ENCODE measurements at regions not wholly inside any gene's neighbourhood (a gene's known extent, or its start where the extent isn't known, plus 50 kb on each side); places are given as distances from the start of the nearest gene placed in this dataset.

DNA sequence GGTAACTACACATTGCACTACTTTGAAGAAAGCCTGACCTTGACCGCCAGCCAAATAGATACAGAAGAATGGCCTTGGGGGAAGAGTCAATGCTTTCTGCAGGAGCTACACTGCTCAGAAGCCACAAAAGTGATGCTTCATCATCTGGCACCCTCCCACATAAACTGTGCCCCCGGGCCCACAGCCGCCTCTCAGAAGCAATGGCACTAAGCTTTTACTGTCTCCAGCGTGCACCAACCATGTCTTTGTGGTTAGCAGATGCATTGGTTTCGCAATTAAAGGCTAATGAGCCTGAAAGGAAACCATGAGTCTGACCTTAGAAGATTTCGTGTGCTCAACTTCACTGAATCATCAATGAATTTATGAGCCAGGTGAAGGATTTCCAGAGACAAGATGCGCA is 209.4 kb upstream of the TRIB2 start:
- TF ChIP-seq, protein P1, sequence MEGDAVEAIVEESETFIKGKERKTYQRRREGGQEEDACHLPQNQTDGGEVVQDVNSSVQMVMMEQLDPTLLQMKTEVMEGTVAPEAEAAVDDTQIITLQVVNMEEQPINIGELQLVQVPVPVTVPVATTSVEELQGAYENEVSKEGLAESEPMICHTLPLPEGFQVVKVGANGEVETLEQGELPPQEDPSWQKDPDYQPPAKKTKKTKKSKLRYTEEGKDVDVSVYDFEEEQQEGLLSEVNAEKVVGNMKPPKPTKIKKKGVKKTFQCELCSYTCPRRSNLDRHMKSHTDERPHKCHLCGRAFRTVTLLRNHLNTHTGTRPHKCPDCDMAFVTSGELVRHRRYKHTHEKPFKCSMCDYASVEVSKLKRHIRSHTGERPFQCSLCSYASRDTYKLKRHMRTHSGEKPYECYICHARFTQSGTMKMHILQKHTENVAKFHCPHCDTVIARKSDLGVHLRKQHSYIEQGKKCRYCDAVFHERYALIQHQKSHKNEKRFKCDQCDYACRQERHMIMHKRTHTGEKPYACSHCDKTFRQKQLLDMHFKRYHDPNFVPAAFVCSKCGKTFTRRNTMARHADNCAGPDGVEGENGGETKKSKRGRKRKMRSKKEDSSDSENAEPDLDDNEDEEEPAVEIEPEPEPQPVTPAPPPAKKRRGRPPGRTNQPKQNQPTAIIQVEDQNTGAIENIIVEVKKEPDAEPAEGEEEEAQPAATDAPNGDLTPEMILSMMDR (IDR thresholded peaks at IDR 0.05), result no peak
- TF ChIP-seq BHLHE40 (IDR thresholded peaks at IDR 0.05; ENCODE audit: low read depth, low read length) (no peak), FOSL2 (IDR thresholded peaks at IDR 0.05) (no peak), FOSL2 (CRISPR knock-in tag; IDR thresholded peaks at IDR 0.05) (no peak), EP300 (IDR thresholded peaks at IDR 0.05) (no peak), POLR2A (IDR thresholded peaks at IDR 0.05; ENCODE audit: low read length) (no peak), MAZ (IDR thresholded peaks at IDR 0.05; ENCODE audit: borderline replicate concordance, low read depth, low read length) (no peak), SREBF2 (IDR thresholded peaks at IDR 0.05) (no peak), CHD2 (IDR thresholded peaks at IDR 0.05; ENCODE audit: low read length, partially characterized antibody) (no peak), RARB (CRISPR knock-in tag; IDR thresholded peaks at IDR 0.05) (no peak), POLR2AphosphoS2 (conservative IDR thresholded peaks at IDR 0.05; ENCODE audit: low read length) (no peak)
- TF ChIP-seq, protein P2, sequence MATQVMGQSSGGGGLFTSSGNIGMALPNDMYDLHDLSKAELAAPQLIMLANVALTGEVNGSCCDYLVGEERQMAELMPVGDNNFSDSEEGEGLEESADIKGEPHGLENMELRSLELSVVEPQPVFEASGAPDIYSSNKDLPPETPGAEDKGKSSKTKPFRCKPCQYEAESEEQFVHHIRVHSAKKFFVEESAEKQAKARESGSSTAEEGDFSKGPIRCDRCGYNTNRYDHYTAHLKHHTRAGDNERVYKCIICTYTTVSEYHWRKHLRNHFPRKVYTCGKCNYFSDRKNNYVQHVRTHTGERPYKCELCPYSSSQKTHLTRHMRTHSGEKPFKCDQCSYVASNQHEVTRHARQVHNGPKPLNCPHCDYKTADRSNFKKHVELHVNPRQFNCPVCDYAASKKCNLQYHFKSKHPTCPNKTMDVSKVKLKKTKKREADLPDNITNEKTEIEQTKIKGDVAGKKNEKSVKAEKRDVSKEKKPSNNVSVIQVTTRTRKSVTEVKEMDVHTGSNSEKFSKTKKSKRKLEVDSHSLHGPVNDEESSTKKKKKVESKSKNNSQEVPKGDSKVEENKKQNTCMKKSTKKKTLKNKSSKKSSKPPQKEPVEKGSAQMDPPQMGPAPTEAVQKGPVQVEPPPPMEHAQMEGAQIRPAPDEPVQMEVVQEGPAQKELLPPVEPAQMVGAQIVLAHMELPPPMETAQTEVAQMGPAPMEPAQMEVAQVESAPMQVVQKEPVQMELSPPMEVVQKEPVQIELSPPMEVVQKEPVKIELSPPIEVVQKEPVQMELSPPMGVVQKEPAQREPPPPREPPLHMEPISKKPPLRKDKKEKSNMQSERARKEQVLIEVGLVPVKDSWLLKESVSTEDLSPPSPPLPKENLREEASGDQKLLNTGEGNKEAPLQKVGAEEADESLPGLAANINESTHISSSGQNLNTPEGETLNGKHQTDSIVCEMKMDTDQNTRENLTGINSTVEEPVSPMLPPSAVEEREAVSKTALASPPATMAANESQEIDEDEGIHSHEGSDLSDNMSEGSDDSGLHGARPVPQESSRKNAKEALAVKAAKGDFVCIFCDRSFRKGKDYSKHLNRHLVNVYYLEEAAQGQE (IDR thresholded peaks at IDR 0.05), result no peak
- TF ChIP-seq, protein P3, sequence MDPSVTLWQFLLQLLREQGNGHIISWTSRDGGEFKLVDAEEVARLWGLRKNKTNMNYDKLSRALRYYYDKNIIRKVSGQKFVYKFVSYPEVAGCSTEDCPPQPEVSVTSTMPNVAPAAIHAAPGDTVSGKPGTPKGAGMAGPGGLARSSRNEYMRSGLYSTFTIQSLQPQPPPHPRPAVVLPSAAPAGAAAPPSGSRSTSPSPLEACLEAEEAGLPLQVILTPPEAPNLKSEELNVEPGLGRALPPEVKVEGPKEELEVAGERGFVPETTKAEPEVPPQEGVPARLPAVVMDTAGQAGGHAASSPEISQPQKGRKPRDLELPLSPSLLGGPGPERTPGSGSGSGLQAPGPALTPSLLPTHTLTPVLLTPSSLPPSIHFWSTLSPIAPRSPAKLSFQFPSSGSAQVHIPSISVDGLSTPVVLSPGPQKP (IDR thresholded peaks at IDR 0.05; ENCODE audit: low read depth, low read length), result no peak
- TF ChIP-seq, protein P4, sequence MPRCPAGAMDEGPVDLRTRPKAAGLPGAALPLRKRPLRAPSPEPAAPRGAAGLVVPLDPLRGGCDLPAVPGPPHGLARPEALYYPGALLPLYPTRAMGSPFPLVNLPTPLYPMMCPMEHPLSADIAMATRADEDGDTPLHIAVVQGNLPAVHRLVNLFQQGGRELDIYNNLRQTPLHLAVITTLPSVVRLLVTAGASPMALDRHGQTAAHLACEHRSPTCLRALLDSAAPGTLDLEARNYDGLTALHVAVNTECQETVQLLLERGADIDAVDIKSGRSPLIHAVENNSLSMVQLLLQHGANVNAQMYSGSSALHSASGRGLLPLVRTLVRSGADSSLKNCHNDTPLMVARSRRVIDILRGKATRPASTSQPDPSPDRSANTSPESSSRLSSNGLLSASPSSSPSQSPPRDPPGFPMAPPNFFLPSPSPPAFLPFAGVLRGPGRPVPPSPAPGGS (IDR thresholded peaks at IDR 0.05), result no peak

Data from A549 (cell line).